OCI-LY3 (cell line): ENCODE measurements at regions not wholly inside any gene's neighbourhood (a gene's known extent, or its start where the extent isn't known, plus 50 kb on each side); places are given as distances from the start of the nearest gene placed in this dataset.

Experiments
- CTCF ChIP-seq: fragments of 200-600, 300-600 bp; sonication (generic); IDR thresholded peaks from 2 replicates; pipeline ENCODE4 v1.5.1; 2014; ENCODE audit warnings: antibody characterized with exemption, low read length, low read depth
- EZH2phosphoT487 ChIP-seq: fragments of 200-600 bp; shearing (Covaris generic); IDR thresholded peaks from 2 replicates; pipeline ENCODE4 v1.6.1; 2018; ENCODE audit warnings: antibody characterized with exemption, mixed run types, low read depth

GRCh38 chr1:18535391-18536210 lies 54.9 kb downstream of the KLHDC7A start:
- TF ChIP-seq CTCF (no peak), EZH2phosphoT487 (no peak)
